ENCODE measurements at regions not wholly inside any gene's neighbourhood (a gene's known extent, or its start where the extent isn't known, plus 50 kb on each side); places are given as distances from the start of the nearest gene placed in this dataset.

DNA sequence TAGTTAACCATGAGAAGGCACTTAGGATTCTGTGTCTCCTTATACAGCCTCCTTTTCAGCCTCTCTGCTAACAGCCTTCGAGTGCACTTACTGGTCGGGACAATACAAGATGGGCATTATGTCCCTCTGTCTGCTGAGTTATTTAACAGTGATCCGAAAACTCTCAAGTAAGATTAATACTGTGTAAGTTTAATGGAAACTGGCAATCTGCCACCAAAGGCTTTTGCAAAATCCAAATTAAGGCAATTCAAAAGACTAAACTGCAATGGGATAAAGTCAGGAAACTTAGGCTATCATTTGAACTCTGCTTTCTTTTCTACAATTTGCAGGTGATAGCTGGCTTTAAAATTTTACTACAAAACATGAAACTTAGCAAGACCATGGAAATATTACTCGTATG lies 477.8 kb downstream of the TFEC start:
- no peaks in the 10 kb centered on the region for H3K36me3 ChIP-seq (ENCODE audit: control insufficient read depth in 1 of 2, insufficient read depth in 2 of 2, low read length in 2 of 2)
- H3K4me3 ChIP-seq (ENCODE audit: low read depth in 1 of 2, low read length in 2 of 2), result no peak overlapping the region
- H3K4me1 ChIP-seq (ENCODE audit: control insufficient read depth in 1 of 2, insufficient read depth in 2 of 2, low read length in 2 of 2), result no peaks in the 10 kb centered on the region
- no peaks in the 10 kb centered on the region for H3K9me3 ChIP-seq (ENCODE audit: control insufficient read depth in 1 of 2, low read length in 2 of 2)
- H3K27me3 ChIP-seq (ENCODE audit: control insufficient read depth in 1 of 2, insufficient read depth in 2 of 2, low read length in 2 of 2), result no peaks in the 10 kb centered on the region
- H3K9ac ChIP-seq (ENCODE audit: low read depth in 1 of 2, low read length in 2 of 2), result no peak overlapping the region
- no peak overlapping the region for H3K27ac ChIP-seq (ENCODE audit: low read depth, low read length)

DNA sequence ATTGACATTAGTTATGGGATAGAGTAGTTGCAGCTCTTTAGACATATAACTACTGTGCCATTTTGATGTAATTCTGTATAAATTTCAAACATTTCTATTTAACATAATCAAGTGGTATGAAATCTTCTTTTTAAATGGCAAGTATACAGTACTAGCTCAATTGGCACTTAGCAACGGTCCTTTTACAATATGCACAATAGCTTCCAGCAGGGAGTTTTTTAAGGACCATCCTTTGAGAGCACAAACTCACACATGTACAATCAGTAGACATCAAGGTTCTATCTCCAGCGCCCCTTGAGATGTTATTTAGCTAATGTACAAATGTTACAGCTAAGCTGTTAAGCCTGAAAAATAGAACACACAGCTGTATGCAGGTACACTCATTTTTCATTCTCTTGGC lies 480.7 kb downstream of the TFEC start:
- no peak overlapping the region for H3K4me3 ChIP-seq (ENCODE audit: low read depth in 1 of 2, low read length in 2 of 2)
- no peaks in the 10 kb centered on the region for H3K36me3 ChIP-seq (ENCODE audit: control insufficient read depth in 1 of 2, insufficient read depth in 2 of 2, low read length in 2 of 2)
- H3K4me1 ChIP-seq (ENCODE audit: control insufficient read depth in 1 of 2, insufficient read depth in 2 of 2, low read length in 2 of 2), result no peaks in the 10 kb centered on the region
- no peak overlapping the region for H3K27ac ChIP-seq (ENCODE audit: low read depth, low read length)
- no peak overlapping the region for H3K9ac ChIP-seq (ENCODE audit: low read depth in 1 of 2, low read length in 2 of 2)
- H3K27me3 ChIP-seq (ENCODE audit: control insufficient read depth in 1 of 2, insufficient read depth in 2 of 2, low read length in 2 of 2), result no peaks in the 10 kb centered on the region
- no peaks in the 10 kb centered on the region for H3K9me3 ChIP-seq (ENCODE audit: control insufficient read depth in 1 of 2, low read length in 2 of 2)

DNA sequence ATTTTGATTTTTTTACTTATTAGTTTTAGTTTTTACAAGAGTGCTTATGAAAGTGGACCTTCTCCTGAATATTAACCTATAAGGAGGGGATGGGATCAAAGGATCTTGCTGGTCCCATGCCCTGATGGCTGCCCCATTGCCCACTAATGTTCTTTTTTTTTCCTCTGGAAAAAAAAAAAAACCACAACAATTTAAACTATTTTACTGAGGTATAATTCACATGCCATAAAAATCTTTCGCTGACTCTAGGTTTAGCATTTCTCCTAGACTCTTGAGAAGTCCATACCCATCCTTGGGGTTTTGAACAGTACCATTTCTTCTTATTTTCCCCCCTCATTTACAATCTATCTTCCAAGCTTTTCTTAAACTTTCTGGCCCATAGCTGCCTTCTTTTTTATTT lies 481.8 kb downstream of the TFEC start:
- no peak overlapping the region for H3K27ac ChIP-seq (ENCODE audit: low read depth, low read length)
- H3K27me3 ChIP-seq (ENCODE audit: control insufficient read depth in 1 of 2, insufficient read depth in 2 of 2, low read length in 2 of 2), result no peaks in the 10 kb centered on the region
- no peak overlapping the region for H3K9ac ChIP-seq (ENCODE audit: low read depth in 1 of 2, low read length in 2 of 2)
- no peak overlapping the region for H3K4me3 ChIP-seq (ENCODE audit: low read depth in 1 of 2, low read length in 2 of 2)
- H3K4me1 ChIP-seq (ENCODE audit: control insufficient read depth in 1 of 2, insufficient read depth in 2 of 2, low read length in 2 of 2), result no peaks in the 10 kb centered on the region
- no peaks in the 10 kb centered on the region for H3K9me3 ChIP-seq (ENCODE audit: control insufficient read depth in 1 of 2, low read length in 2 of 2)
- H3K36me3 ChIP-seq (ENCODE audit: control insufficient read depth in 1 of 2, insufficient read depth in 2 of 2, low read length in 2 of 2), result no peaks in the 10 kb centered on the region

DNA sequence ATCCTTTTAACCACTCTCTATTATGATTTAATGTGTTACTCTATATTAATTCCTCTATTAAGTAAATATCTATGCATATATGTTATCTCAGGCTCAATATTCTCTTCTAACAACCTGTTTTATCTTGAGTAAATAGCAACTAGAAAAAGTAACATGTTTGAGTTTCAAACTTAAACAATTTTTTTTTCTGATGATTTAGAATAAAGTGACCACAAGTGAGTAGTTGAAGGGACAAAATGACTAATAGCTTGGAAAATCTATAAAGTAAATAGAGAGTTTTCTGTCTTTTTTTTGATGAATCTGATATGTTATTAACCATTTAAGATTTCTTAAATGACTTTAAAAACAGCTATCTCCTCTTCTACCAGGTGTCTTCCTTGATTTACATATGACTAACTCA lies 483.8 kb downstream of the TFEC start:
- Histone ChIP-seq H3K4me1 (ENCODE audit: control insufficient read depth in 1 of 2, insufficient read depth in 2 of 2, low read length in 2 of 2) (no peaks in the 10 kb centered on the region), H3K9me3 (ENCODE audit: control insufficient read depth in 1 of 2, low read length in 2 of 2) (no peaks in the 10 kb centered on the region), H3K9ac (ENCODE audit: low read depth in 1 of 2, low read length in 2 of 2) (no peak overlapping the region), H3K27ac (ENCODE audit: low read depth, low read length) (no peak overlapping the region), H3K36me3 (ENCODE audit: control insufficient read depth in 1 of 2, insufficient read depth in 2 of 2, low read length in 2 of 2) (no peaks in the 10 kb centered on the region), H3K27me3 (ENCODE audit: control insufficient read depth in 1 of 2, insufficient read depth in 2 of 2, low read length in 2 of 2) (no peaks in the 10 kb centered on the region), H3K4me3 (ENCODE audit: low read depth in 1 of 2, low read length in 2 of 2) (no peak overlapping the region)

DNA sequence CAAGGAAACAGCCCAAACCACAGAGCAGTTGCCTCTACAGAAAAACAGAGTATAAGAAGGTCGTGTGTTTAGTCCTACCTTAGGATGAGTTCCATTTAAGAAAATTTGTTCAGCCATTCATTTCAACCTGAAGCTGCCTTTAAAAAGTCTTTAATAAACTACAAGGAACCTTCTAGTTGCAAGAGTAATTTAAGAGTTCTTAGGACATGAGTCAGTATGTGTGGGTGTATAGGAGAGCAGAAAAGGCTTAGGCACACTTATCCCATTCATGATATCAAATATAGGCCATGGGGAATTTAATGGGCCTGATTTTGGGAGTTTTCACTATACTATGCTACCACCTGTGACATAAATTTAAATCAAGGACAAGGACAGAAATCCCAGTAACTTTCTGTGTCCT lies 496.8 kb downstream of the TFEC start:
- Histone ChIP-seq H3K27ac (ENCODE audit: low read depth, low read length) (no peak overlapping the region), H3K4me3 (ENCODE audit: low read depth in 1 of 2, low read length in 2 of 2) (no peak overlapping the region), H3K27me3 (ENCODE audit: control insufficient read depth in 1 of 2, insufficient read depth in 2 of 2, low read length in 2 of 2) (no peaks in the 10 kb centered on the region), H3K4me1 (ENCODE audit: control insufficient read depth in 1 of 2, insufficient read depth in 2 of 2, low read length in 2 of 2) (no peaks in the 10 kb centered on the region), H3K9me3 (ENCODE audit: control insufficient read depth in 1 of 2, low read length in 2 of 2) (no peaks in the 10 kb centered on the region), H3K9ac (ENCODE audit: low read depth in 1 of 2, low read length in 2 of 2) (no peak overlapping the region), H3K36me3 (ENCODE audit: control insufficient read depth in 1 of 2, insufficient read depth in 2 of 2, low read length in 2 of 2) (no peaks in the 10 kb centered on the region)

DNA sequence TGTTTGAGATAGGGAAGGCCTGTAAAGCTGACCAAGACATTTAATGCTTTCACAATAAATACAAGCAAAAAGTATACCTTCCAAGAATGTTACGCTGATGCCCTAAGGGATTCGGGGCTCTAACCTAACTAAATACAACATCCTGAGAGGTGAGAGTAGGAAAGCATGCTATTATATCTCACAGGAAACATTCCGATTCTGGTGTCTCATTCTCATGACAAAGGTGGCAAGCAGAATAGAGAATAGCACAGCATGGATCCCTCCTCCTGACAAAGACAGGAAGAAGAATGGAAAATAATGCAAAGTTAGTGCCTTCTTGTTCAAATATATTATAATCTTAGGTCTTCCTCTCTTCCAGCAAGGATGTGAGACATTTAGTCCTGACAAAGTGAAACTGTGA lies 504.3 kb downstream of the TFEC start:
- Histone ChIP-seq H3K9me3 (ENCODE audit: control insufficient read depth in 1 of 2, low read length in 2 of 2) (peaks cover 0 to 5% of the 10 kb centered on the region in 2 donors), H3K27me3 (ENCODE audit: control insufficient read depth in 1 of 2, insufficient read depth in 2 of 2, low read length in 2 of 2) (no peaks in the 10 kb centered on the region), H3K36me3 (ENCODE audit: control insufficient read depth in 1 of 2, insufficient read depth in 2 of 2, low read length in 2 of 2) (no peaks in the 10 kb centered on the region), H3K4me3 (ENCODE audit: low read depth in 1 of 2, low read length in 2 of 2) (no peak overlapping the region), H3K27ac (ENCODE audit: low read depth, low read length) (no peak overlapping the region), H3K9ac (ENCODE audit: low read depth in 1 of 2, low read length in 2 of 2) (no peak overlapping the region), H3K4me1 (ENCODE audit: control insufficient read depth in 1 of 2, insufficient read depth in 2 of 2, low read length in 2 of 2) (no peaks in the 10 kb centered on the region)

DNA sequence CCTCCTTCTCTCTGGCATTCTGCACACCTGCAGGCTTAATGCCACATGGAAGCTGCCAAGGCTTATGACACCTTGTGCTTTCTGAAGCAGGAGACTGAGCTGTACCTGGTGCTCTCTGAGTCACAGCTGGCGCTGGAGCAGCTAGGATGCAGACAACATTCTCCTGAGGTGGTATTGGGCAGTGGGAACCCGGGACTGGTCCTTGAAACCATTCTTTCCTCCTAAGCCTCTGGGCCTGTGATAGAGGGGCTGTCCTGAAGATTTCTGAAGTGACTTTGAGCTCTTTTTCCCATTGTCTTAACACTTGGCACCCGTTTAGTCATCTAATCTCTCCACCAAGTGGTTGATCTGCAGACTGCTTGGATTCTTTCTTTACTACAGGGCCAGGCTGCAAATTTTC lies 508.4 kb downstream of the TFEC start:
- Histone ChIP-seq H3K9ac (ENCODE audit: low read depth in 1 of 2, low read length in 2 of 2) (no peak overlapping the region), H3K36me3 (ENCODE audit: control insufficient read depth in 1 of 2, insufficient read depth in 2 of 2, low read length in 2 of 2) (no peaks in the 10 kb centered on the region), H3K4me1 (ENCODE audit: control insufficient read depth in 1 of 2, insufficient read depth in 2 of 2, low read length in 2 of 2) (no peaks in the 10 kb centered on the region), H3K4me3 (ENCODE audit: low read depth in 1 of 2, low read length in 2 of 2) (no peak overlapping the region), H3K27me3 (ENCODE audit: control insufficient read depth in 1 of 2, insufficient read depth in 2 of 2, low read length in 2 of 2) (no peaks in the 10 kb centered on the region), H3K27ac (ENCODE audit: low read depth, low read length) (no peak overlapping the region), H3K9me3 (ENCODE audit: control insufficient read depth in 1 of 2, low read length in 2 of 2) (peaks cover 0 to 5% of the 10 kb centered on the region in 2 donors)

DNA sequence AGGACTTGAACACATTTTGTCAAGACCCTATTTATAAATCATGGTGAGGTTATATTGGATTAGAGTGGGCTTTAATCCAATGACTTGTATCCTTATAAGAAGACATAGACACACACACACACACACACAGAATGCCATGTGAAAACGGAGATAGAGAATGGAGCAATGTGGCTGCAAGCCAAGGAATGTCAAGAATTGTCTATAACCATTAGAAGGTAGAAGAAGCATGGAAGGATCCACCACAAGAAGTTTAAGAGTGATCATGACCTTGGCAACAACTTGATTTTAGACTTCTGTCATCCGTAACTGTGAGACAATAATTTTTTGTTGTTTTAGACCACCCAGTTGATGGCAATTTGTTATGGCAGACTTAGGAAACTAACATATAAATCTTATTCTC lies 514.2 kb downstream of the TFEC start:
- Histone ChIP-seq H3K27ac (ENCODE audit: low read depth, low read length) (no peak overlapping the region), H3K4me1 (ENCODE audit: control insufficient read depth in 1 of 2, insufficient read depth in 2 of 2, low read length in 2 of 2) (no peaks in the 10 kb centered on the region)

DNA sequence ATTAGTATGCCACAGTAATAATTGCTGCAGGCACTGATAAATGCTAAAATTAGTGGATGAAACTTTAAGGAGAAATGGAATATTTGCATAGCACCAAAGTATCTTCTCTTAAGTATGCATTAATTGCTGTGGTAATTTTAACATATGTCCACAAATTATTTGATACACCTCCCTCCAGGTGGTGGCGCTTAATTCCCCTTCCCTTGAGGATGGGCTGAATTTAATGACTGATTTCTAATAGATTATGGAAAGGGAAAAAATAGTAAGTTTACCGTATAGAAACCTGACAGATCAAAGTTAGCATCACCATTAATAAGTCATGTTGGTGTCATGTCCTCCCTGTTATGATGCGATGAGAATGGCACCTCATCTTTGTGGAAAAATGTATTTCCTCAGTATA lies 519.2 kb downstream of the TFEC start:
- Histone ChIP-seq H3K27me3 (ENCODE audit: control insufficient read depth in 1 of 2, insufficient read depth in 2 of 2, low read length in 2 of 2) (no peaks in the 10 kb centered on the region), H3K9ac (ENCODE audit: low read depth in 1 of 2, low read length in 2 of 2) (no peak overlapping the region), H3K27ac (ENCODE audit: low read depth, low read length) (no peak overlapping the region), H3K9me3 (ENCODE audit: control insufficient read depth in 1 of 2, low read length in 2 of 2) (no peaks in the 10 kb centered on the region), H3K36me3 (ENCODE audit: control insufficient read depth in 1 of 2, insufficient read depth in 2 of 2, low read length in 2 of 2) (no peaks in the 10 kb centered on the region), H3K4me1 (ENCODE audit: control insufficient read depth in 1 of 2, insufficient read depth in 2 of 2, low read length in 2 of 2) (no peaks in the 10 kb centered on the region), H3K4me3 (ENCODE audit: low read depth in 1 of 2, low read length in 2 of 2) (no peak overlapping the region)

More for the DNA sequence above, 514.2 kb downstream of the TFEC start:
- Histone ChIP-seq H3K36me3 (ENCODE audit: control insufficient read depth in 1 of 2, insufficient read depth in 2 of 2, low read length in 2 of 2) (no peaks in the 10 kb centered on the region), H3K9ac (ENCODE audit: low read depth in 1 of 2, low read length in 2 of 2) (no peak overlapping the region), H3K9me3 (ENCODE audit: control insufficient read depth in 1 of 2, low read length in 2 of 2) (no peaks in the 10 kb centered on the region), H3K4me3 (ENCODE audit: low read depth in 1 of 2, low read length in 2 of 2) (no peak overlapping the region), H3K27me3 (ENCODE audit: control insufficient read depth in 1 of 2, insufficient read depth in 2 of 2, low read length in 2 of 2) (no peaks in the 10 kb centered on the region)

DNA sequence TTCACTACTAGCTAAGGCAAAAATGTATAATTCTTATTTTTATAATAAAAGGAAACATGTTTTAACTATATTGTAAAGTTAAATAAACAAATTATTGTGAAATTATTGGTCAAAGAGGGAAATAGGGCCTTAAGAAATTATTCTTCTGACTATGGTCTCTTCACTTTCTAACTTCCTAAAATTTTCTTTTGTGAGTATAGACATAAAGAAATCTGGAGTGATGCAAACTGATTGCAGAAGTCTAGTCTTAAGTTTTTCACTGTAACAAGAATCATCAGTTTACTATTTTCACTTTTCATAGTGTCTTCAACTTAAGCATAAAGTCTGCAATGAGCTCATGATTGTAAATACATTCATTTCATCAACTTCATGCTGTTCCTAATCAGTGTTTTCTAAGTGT lies 525.4 kb downstream of the TFEC start:
- H3K4me3 ChIP-seq (ENCODE audit: low read depth in 1 of 2, low read length in 2 of 2), result no peak overlapping the region
- no peaks in the 10 kb centered on the region for H3K27me3 ChIP-seq (ENCODE audit: control insufficient read depth in 1 of 2, insufficient read depth in 2 of 2, low read length in 2 of 2)
- no peak overlapping the region for H3K27ac ChIP-seq (ENCODE audit: low read depth, low read length)
- no peaks in the 10 kb centered on the region for H3K4me1 ChIP-seq (ENCODE audit: control insufficient read depth in 1 of 2, insufficient read depth in 2 of 2, low read length in 2 of 2)
- H3K9ac ChIP-seq (ENCODE audit: low read depth in 1 of 2, low read length in 2 of 2), result no peak overlapping the region
- H3K9me3 ChIP-seq (ENCODE audit: control insufficient read depth in 1 of 2, low read length in 2 of 2), result no peaks in the 10 kb centered on the region
- no peaks in the 10 kb centered on the region for H3K36me3 ChIP-seq (ENCODE audit: control insufficient read depth in 1 of 2, insufficient read depth in 2 of 2, low read length in 2 of 2)

DNA sequence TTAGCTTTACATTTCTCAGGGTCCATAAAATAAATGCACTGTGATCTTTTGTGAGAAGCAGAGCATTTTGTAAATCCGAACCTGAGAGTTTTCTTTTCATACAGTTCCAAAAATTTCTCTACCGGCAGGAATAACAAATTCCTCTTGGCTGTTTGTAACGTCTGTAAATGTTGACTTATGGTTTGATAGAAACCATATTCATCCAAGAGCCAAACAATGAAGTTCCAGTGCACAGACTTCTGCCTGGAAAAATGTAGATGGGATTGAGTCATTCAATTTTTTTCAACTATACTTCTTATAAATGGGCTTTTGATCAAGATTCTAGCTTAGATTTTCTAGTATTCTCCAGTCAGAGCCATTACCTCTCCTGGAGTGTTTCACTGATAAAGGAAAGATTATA lies 530.6 kb downstream of the TFEC start:
- Histone ChIP-seq H3K9me3 (ENCODE audit: control insufficient read depth in 1 of 2, low read length in 2 of 2) (no peaks in the 10 kb centered on the region), H3K36me3 (ENCODE audit: control insufficient read depth in 1 of 2, insufficient read depth in 2 of 2, low read length in 2 of 2) (no peaks in the 10 kb centered on the region), H3K4me3 (ENCODE audit: low read depth in 1 of 2, low read length in 2 of 2) (no peak overlapping the region), H3K27me3 (ENCODE audit: control insufficient read depth in 1 of 2, insufficient read depth in 2 of 2, low read length in 2 of 2) (no peaks in the 10 kb centered on the region), H3K4me1 (ENCODE audit: control insufficient read depth in 1 of 2, insufficient read depth in 2 of 2, low read length in 2 of 2) (no peaks in the 10 kb centered on the region), H3K27ac (ENCODE audit: low read depth, low read length) (no peak overlapping the region), H3K9ac (ENCODE audit: low read depth in 1 of 2, low read length in 2 of 2) (no peak overlapping the region)
